D721Med (cell line): ENCODE measurements at regions not wholly inside any gene's neighbourhood (a gene's known extent, or its start where the extent isn't known, plus 50 kb on each side); places are given as distances from the start of the nearest gene placed in this dataset.

ENCODE experiments used
- DNase-seq: peaks from one replicate; pipeline ENCODE4 v3.0.0; 2011; ENCODE audit warnings: low spot score; ENCODE audit not compliant: insufficient read length
- FAIRE-seq: peaks from 2 replicates; lab custom pipeline; 2011; peaks lifted over from hg19 to GRCh38; lab: Jason Lieb, UNC
- CTCF ChIP-seq: IDR thresholded peaks from 2 replicates; pipeline ENCODE4 v1.5.1; 2012; ENCODE audit warnings: mild to moderate bottlenecking, control low read depth; ENCODE audit not compliant: insufficient read depth; ENCODE audit errors: missing control alignments

- TF ChIP-seq CTCF = no peak
- DNase-seq (no peak), FAIRE-seq (no peak)
Observed at GRCh38 chr2:16312771-16313170, 352.9 kb downstream of the CYRIA start.

- FAIRE-seq (no peak), DNase-seq (no peak)
- no peak for TF ChIP-seq CTCF
Observed at GRCh38 chr2:16311521-16312440, 353.9 kb downstream of the CYRIA start.

- no peak for FAIRE-seq
- DNase-seq = no peak
- TF ChIP-seq CTCF = no peak
Observed at GRCh38 chr2:16308816-16309215, 356.8 kb downstream of the CYRIA start.

- FAIRE-seq = no peak
- no peak for TF ChIP-seq CTCF
Observed at GRCh38 chr2:16304876-16305590, 360.6 kb downstream of the CYRIA start.

GRCh38 chr2:16303761-16304160 lies 361.9 kb downstream of the CYRIA start:
- FAIRE-seq (no peak), DNase-seq (no peak)
- TF ChIP-seq CTCF = no peak

More at GRCh38 chr2:16304876-16305590, 360.6 kb downstream of the CYRIA start:
- no peak for DNase-seq

- TF ChIP-seq CTCF = no peak
Observed at GRCh38 chr2:16303273-16303577, 362.4 kb downstream of the CYRIA start.

More at GRCh38 chr2:16303273-16303577, 362.4 kb downstream of the CYRIA start:
- DNase-seq (no peak), FAIRE-seq (no peak)
